ENCODE measurements at regions not wholly inside any gene's neighbourhood (a gene's known extent, or its start where the extent isn't known, plus 50 kb on each side); places are given as distances from the start of the nearest gene placed in this dataset.

- TF ChIP-seq CTCF (IDR thresholded peaks at IDR 0.05): no peak
- no peak overlapping the region for H3K27ac Mint-ChIP-seq (ENCODE audit: unreplicated experiment)
- H3K36me3 Mint-ChIP-seq (ENCODE audit: low read depth): peaks cover 2% of the 10 kb centered on the region
- no peaks in the 10 kb centered on the region for H3K27me3 Mint-ChIP-seq (ENCODE audit: low read depth)
- DNase-seq (ENCODE audit: low spot score): no peak
- peaks cover 10% of the 10 kb centered on the region for H3K9me3 Mint-ChIP-seq (ENCODE audit: low read depth)
- H3K4me1 Mint-ChIP-seq (ENCODE audit: low read depth): no peaks in the 10 kb centered on the region
- H3K4me3 Mint-ChIP-seq (ENCODE audit: unreplicated experiment): no peak overlapping the region
Measured at GRCh38 chr2:107102176-107102575, 216.2 kb upstream of the ST6GAL2 start.

GRCh38 chr2:107107351-107107750 lies 221.4 kb upstream of the ST6GAL2 start:
- Mint-ChIP-seq H3K9me3 (ENCODE audit: low read depth) (peaks cover 26% of the 10 kb centered on the region), H3K36me3 (ENCODE audit: low read depth) (peaks cover 2% of the 10 kb centered on the region), H3K27ac (ENCODE audit: unreplicated experiment) (no peak overlapping the region), H3K4me1 (ENCODE audit: low read depth) (peaks cover 14% of the 10 kb centered on the region), H3K27me3 (ENCODE audit: low read depth) (no peaks in the 10 kb centered on the region), H3K4me3 (ENCODE audit: unreplicated experiment) (no peak overlapping the region)
- TF ChIP-seq CTCF (IDR thresholded peaks at IDR 0.05): no peak
- DNase-seq (ENCODE audit: low spot score): no peak

- DNase-seq (ENCODE audit: low spot score): no peak
- H3K27me3 Mint-ChIP-seq (ENCODE audit: low read depth): no peaks in the 10 kb centered on the region
Measured at GRCh38 chr2:107108556-107108955, 222.6 kb upstream of the ST6GAL2 start.

GRCh38 chr2:107111623-107112022 lies 225.7 kb upstream of the ST6GAL2 start:
- no peak for TF ChIP-seq CTCF (IDR thresholded peaks at IDR 0.05)
- no peaks in the 10 kb centered on the region for H3K27me3 Mint-ChIP-seq (ENCODE audit: low read depth)
- no peak for DNase-seq (ENCODE audit: low spot score)
- no peak overlapping the region for H3K4me3 Mint-ChIP-seq (ENCODE audit: unreplicated experiment)
- no peak overlapping the region for H3K27ac Mint-ChIP-seq (ENCODE audit: unreplicated experiment)
- H3K9me3 Mint-ChIP-seq (ENCODE audit: low read depth): peaks cover 25% of the 10 kb centered on the region
- peaks cover 1% of the 10 kb centered on the region for H3K36me3 Mint-ChIP-seq (ENCODE audit: low read depth)
- peaks cover 14% of the 10 kb centered on the region for H3K4me1 Mint-ChIP-seq (ENCODE audit: low read depth)

More at GRCh38 chr2:107108556-107108955, 222.6 kb upstream of the ST6GAL2 start:
- Mint-ChIP-seq H3K9me3 (ENCODE audit: low read depth) (peaks cover 26% of the 10 kb centered on the region), H3K4me1 (ENCODE audit: low read depth) (peaks cover 14% of the 10 kb centered on the region), H3K27ac (ENCODE audit: unreplicated experiment) (no peak overlapping the region), H3K36me3 (ENCODE audit: low read depth) (peaks cover 2% of the 10 kb centered on the region), H3K4me3 (ENCODE audit: unreplicated experiment) (no peak overlapping the region)
- no peak for TF ChIP-seq CTCF (IDR thresholded peaks at IDR 0.05)

- peaks cover 25% of the 10 kb centered on the region for H3K9me3 Mint-ChIP-seq (ENCODE audit: low read depth)
- no peak overlapping the region for H3K4me3 Mint-ChIP-seq (ENCODE audit: unreplicated experiment)
- DNase-seq (ENCODE audit: low spot score): no peak
- H3K27me3 Mint-ChIP-seq (ENCODE audit: low read depth): no peaks in the 10 kb centered on the region
- H3K4me1 Mint-ChIP-seq (ENCODE audit: low read depth): peaks cover 11% of the 10 kb centered on the region
- TF ChIP-seq CTCF (IDR thresholded peaks at IDR 0.05): no peak
- H3K27ac Mint-ChIP-seq (ENCODE audit: unreplicated experiment): no peak overlapping the region
- peaks cover 1% of the 10 kb centered on the region for H3K36me3 Mint-ChIP-seq (ENCODE audit: low read depth)
Measured at GRCh38 chr2:107112561-107112960, 226.6 kb upstream of the ST6GAL2 start.
